Stomach (tissue), 8 donors: ENCODE measurements at regions not wholly inside any gene's neighbourhood (a gene's known extent, or its start where the extent isn't known, plus 50 kb on each side); places are given as distances from the start of the nearest gene placed in this dataset.
A peak's percentile ranks its signal among the peaks of the same experiment; 100 is the strongest.

Experiments
- DNase-seq, 2 donors: peaks; one replicate each; pipeline versions ENCODE4 v3.0.0 to v3.0.0-alpha.2; 2013 to 2019
- H3K27ac ChIP-seq, 5 donors: fragments of 200-600 bp in 4 of 5; sonication (generic) in 4 of 5; one replicate each; pipeline ENCODE4 v1.5.1; 2013 to 2019; ENCODE audit warnings: mild to moderate bottlenecking in 1 of 5, moderate library complexity in 1 of 5
- H3K27me3 ChIP-seq, 3 donors: fragments of 200-600 bp; sonication (generic); one replicate each; pipeline ENCODE4 v1.5.1; 2017 to 2019; ENCODE audit warnings: mixed run types in 1 of 3
- H3K36me3 ChIP-seq, 4 donors: fragments of 200-600 bp; sonication (generic); 1 replicate in 3 of 4; 2 replicates in 1 of 4; pipeline ENCODE4 v1.5.1; 2016 to 2019
- H3K4me1 ChIP-seq, 4 donors: fragments of 200-600 bp; sonication (generic); one replicate each; pipeline ENCODE4 v1.5.1; 2016 to 2019
- H3K4me3 ChIP-seq, 4 donors: fragments of 200-600 bp; sonication (generic) in 3 of 4; one replicate each; pipeline ENCODE4 v1.5.1; 2016 to 2019; ENCODE audit warnings: mild to moderate bottlenecking in 1 of 4
- H3K9me3 ChIP-seq, 4 donors: fragments of 200-600 bp; sonication (generic); one replicate each; pipeline ENCODE4 v1.5.1; 2016 to 2019
- EP300 ChIP-seq: sonication (generic); formaldehyde crosslinking; IDR thresholded peaks from one replicate; pipeline ENCODE4 v1.6.1; 2017; ENCODE audit warnings: antibody characterized with exemption
- POLR2A ChIP-seq, 4 donors: fragments of 450-650 bp; IDR thresholded peaks; one replicate each; pipeline ENCODE4 v1.6.1; 2016; ENCODE audit warnings: antibody characterized with exemption in 4 of 4, control low read depth in 2 of 4, mild to moderate bottlenecking in 1 of 4, moderate library complexity in 1 of 4
- POLR2AphosphoS5 ChIP-seq, 3 donors: sonication (generic); formaldehyde crosslinking; IDR thresholded peaks; one replicate each; pipeline ENCODE4 v1.6.1; 2016; ENCODE audit warnings: antibody characterized with exemption in 3 of 3
- WGBS, 5 donors: extraction: QIAGEN DNeasy Blood & Tissue Kit in 3 of 5; methylation state at CpG; one replicate each; pipeline versions ENCODE4 v1.1.5 to v1.1.7; 2013 to 2018; 5-methylcytosine and 5-hydroxymethylcytosine counted together
- intact Hi-C: fragments of 100-400 bp; cut with DNase I; formaldehyde crosslinking; loops from one replicate; pipeline ENCODE4 v1.15.1; 2023; ENCODE audit warnings: low total_unique reads
- TF ChIP-seq, protein P1 (sequence below), 7 experiments: fragments of 450-650 bp in 4 of 7; fragments of 200-600 bp in 3 of 7; sonication (generic) in 3 of 7; IDR thresholded peaks; one replicate each; pipeline ENCODE4 v1.5.1; 2016 to 2019; ENCODE audit warnings: antibody characterized with exemption in 7 of 7, control low read depth in 2 of 7, mild to moderate bottlenecking in 1 of 7
- donor health status: healthy with polysubstance abuse.
- donor health status: Bipolar disorder and iron deficiency.
- donor health status: healthy.

DNA sequence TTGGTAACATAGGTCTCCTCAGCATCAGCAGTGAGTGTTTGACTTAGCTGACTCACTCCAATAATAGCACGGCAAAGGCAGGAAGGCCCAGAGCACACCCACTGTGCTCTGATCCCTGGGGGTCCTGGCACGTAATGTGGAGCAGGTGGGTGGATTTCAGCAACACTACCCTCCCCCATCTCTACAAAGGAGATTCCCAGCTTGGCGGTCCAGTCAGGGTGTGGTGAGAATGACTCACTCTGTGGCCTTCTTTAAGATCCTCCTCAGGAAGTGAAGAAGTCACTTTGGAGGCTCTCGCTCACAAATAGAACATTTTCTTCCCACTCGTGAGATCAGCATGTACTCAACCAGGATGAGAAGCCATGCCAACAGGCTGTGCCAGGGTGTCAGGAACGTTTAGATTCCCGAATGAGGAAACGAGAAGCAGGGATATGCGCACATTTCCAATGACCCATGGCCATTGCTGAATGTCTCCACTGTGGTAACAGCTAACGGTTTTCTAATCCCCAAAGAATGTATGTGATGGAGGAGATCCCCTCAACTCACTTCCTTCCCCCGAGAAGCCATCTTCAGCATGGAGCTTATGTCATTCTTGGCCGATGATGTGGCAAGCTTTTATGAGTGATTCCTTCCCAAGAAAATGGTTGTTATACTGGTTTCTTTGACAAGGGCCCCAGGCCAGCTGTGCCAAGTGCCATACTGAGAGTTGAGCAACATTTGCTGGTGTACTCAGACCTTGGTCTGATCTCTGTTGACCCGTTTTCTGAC, 365.2 kb downstream of the C16orf95 start:
- 66 to 80% (median 75%) methylated on average over 13 of the region's 13 CpGs for WGBS, 5 donors
- Histone ChIP-seq H3K9me3 (peaks cover 0 to 14% (median 2%) of the 10 kb centered on the region in 4 donors), H3K27me3 (peaks cover 0 to 46% (median 6%) of the 10 kb centered on the region in 3 donors), H3K4me3 (no peak overlapping the region), H3K4me1 (no peaks in the 10 kb centered on the region), H3K27ac (no peak overlapping the region), H3K36me3 (no peaks in the 10 kb centered on the region)
- no peak for DNase-seq
- no peak for TF ChIP-seq POLR2AphosphoS5 (IDR thresholded peaks at IDR 0.05)
- no peak for TF ChIP-seq EP300
- TF ChIP-seq POLR2A (IDR thresholded peaks at IDR 0.05): no peak
- TF ChIP-seq, protein P1, sequence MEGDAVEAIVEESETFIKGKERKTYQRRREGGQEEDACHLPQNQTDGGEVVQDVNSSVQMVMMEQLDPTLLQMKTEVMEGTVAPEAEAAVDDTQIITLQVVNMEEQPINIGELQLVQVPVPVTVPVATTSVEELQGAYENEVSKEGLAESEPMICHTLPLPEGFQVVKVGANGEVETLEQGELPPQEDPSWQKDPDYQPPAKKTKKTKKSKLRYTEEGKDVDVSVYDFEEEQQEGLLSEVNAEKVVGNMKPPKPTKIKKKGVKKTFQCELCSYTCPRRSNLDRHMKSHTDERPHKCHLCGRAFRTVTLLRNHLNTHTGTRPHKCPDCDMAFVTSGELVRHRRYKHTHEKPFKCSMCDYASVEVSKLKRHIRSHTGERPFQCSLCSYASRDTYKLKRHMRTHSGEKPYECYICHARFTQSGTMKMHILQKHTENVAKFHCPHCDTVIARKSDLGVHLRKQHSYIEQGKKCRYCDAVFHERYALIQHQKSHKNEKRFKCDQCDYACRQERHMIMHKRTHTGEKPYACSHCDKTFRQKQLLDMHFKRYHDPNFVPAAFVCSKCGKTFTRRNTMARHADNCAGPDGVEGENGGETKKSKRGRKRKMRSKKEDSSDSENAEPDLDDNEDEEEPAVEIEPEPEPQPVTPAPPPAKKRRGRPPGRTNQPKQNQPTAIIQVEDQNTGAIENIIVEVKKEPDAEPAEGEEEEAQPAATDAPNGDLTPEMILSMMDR (IDR thresholded peaks at IDR 0.05): no peak
- intact Hi-C loops: no loop called here

DNA sequence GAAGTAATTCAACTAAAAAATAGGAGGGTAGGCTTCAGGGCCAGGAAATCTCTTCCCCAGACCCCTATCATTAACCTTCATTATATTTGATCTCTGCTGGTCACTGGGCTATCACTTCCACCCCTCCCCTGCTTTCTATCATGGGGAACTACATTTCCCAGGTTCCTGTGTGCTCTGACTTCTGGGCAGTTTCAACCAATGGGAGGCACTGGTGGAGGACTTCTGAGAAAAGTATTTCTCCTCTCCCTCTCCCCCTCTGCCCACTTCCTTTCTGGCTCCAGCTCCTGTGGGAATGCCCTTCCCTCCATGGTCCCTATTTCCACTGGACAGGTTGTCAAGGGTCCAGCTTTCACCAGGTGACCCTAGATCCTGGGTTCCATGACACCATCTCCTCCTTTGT, 364.4 kb downstream of the C16orf95 start:
- intact Hi-C loops: no loop called here
- H3K27ac ChIP-seq: no peak overlapping the region

DNA sequence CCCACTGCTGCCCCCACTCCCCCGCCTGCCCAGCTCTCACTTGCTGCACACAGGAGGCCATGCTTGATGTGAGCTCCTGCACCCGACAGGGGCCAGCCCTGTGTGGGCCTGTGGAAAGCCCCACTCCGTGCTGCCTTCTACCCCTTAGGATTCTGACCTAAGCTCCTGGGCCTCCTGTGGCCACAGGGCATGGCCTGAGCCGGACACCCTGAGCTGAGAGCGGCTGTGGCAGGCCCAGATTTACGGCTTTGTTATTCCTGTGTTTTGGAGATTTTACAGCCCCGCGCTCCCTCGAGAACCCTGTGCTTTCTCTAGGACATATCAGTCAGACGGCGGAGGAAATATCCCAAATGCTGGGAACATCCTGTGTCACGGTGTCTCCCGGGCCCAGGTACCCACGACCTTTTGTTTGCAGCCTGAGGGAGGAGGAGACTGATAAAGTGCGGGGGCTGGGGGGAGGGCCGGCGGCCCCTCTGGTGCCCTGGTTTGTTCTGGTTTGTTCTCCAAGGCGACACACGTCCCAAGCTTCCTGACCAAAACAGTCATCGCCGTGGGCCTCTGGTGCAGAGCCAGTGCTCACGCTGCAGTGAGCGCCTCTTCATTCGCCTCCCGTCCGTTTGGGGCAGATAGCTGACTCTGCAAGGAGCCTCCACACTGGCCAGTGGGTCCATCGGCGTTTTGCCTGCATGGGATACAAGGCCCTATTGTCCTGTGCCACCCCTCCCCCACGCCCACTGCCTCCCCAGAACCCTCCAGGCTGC, 363.4 kb downstream of the C16orf95 start:
- Histone ChIP-seq H3K9me3 (peaks cover 0 to 14% (median 2%) of the 10 kb centered on the region in 4 donors), H3K36me3 (no peaks in the 10 kb centered on the region), H3K27ac (no peak overlapping the region), H3K4me1 (no peaks in the 10 kb centered on the region), H3K27me3 (peaks cover 0 to 57% (median 3%) of the 10 kb centered on the region in 3 donors), H3K4me3 (no peak overlapping the region)
- WGBS, 5 donors: 56 to 73% (median 61%) methylated on average over 15 to 29 of the region's 29 CpGs
- TF ChIP-seq POLR2AphosphoS5 (IDR thresholded peaks at IDR 0.05): no peak
- TF ChIP-seq, protein P1 (IDR thresholded peaks at IDR 0.05): no peak
- no peak for TF ChIP-seq EP300
- TF ChIP-seq POLR2A (IDR thresholded peaks at IDR 0.05): no peak
- peak in 1 of 2 donors; percentile 31 for DNase-seq
- intact Hi-C loops: no loop called here

More for the DNA sequence above, 364.4 kb downstream of the C16orf95 start:
- Histone ChIP-seq H3K9me3 (peaks cover 0 to 14% (median 2%) of the 10 kb centered on the region in 4 donors), H3K4me1 (no peaks in the 10 kb centered on the region), H3K4me3 (no peak overlapping the region), H3K36me3 (no peaks in the 10 kb centered on the region), H3K27me3 (peaks cover 0 to 47% (median 0%) of the 10 kb centered on the region in 3 donors)
- no peak for DNase-seq
- TF ChIP-seq EP300: no peak
- no peak for TF ChIP-seq POLR2A (IDR thresholded peaks at IDR 0.05)
- no peak for TF ChIP-seq POLR2AphosphoS5 (IDR thresholded peaks at IDR 0.05)
- TF ChIP-seq, protein P1 (IDR thresholded peaks at IDR 0.05): no peak

DNA sequence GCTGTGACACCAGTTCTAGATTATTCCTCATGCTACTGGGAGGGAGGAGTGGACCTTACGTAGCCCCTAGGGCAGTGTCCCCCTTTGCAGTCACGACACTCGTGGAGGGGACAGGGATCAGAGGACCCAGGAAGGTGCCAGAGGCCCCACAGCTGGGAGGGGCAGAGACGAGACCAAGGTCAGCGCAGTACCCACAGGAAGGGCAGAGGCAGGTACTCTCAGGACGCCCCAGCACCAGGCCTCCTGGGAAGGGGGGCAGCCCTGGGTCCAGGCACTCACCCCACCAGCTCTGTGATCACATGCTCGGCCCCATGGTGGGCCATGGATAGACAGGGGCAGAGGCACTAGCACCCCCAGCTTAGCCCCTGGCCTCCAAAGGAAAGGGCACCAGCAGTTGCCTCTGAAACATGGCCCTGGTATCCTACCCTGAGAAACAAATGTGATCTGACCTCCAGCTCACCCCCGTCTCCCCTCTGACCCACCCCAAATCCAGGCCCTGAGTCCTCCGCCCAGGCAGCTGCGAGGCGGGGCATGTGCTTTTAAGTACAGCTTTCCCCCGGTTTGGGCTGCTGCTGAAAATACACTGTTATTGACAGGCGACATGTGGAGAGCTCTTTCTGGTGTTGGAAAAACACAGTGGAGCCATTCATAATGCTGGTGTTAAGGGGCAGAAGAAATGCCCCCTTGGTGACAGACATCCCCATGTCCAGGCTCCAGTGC, 361.9 kb downstream of the C16orf95 start:
- Histone ChIP-seq H3K27me3 (peaks cover 3 to 71% (median 8%) of the 10 kb centered on the region in 3 donors), H3K4me3 (no peak overlapping the region), H3K36me3 (no peaks in the 10 kb centered on the region), H3K27ac (no peak overlapping the region), H3K9me3 (peaks cover 0 to 14% (median 2%) of the 10 kb centered on the region in 4 donors), H3K4me1 (no peaks in the 10 kb centered on the region)
- intact Hi-C loops: no loop called here
- 73 to 84% (median 79%) methylated on average over 11 to 13 of the region's 13 CpGs for WGBS, 5 donors
- TF ChIP-seq POLR2A (IDR thresholded peaks at IDR 0.05) (no peak), EP300 (no peak), POLR2AphosphoS5 (IDR thresholded peaks at IDR 0.05) (no peak)
- TF ChIP-seq, protein P1 (IDR thresholded peaks at IDR 0.05): no peak
- DNase-seq: no peak
